Ovary (tissue), 7 donors: ENCODE measurements at regions not wholly inside any gene's neighbourhood (a gene's known extent, or its start where the extent isn't known, plus 50 kb on each side); places are given as distances from the start of the nearest gene placed in this dataset.

ENCODE experiments used
- DNase-seq, 5 donors: peaks; one replicate each; pipeline ENCODE4 v3.0.0-alpha.2; 2019 to 2020
- H3K27ac ChIP-seq, 2 donors: fragments of 200-600 bp; one replicate each; pipeline versions ENCODE4 v1.5.1 to v1.8.0; 2019 to 2022
- H3K27me3 ChIP-seq: fragments of 200-600 bp; one replicate; pipeline ENCODE4 v1.8.0; 2022
- H3K36me3 ChIP-seq: fragments of 200-600 bp; sonication (generic); one replicate; pipeline ENCODE4 v1.5.1; 2019
- H3K4me1 ChIP-seq: one replicate; pipeline ENCODE4 v1.8.1; 2013; ENCODE audit warnings: mild to moderate bottlenecking, moderate library complexity; ENCODE audit not compliant: insufficient read depth
- H3K4me3 ChIP-seq: fragments of 200-600 bp; sonication (generic); one replicate; pipeline ENCODE4 v1.5.1; 2017
- H3K9me3 ChIP-seq, 2 donors: fragments of 200-600 bp in 1 of 2; sonication (generic) in 1 of 2; one replicate each; pipeline versions ENCODE4 v1.5.1 to v1.8.1; 2013 to 2019; ENCODE audit warnings: mild to moderate bottlenecking in 1 of 2, moderate library complexity in 1 of 2
- CTCF ChIP-seq, 3 donors: fragments of 450-650 bp in 2 of 3; fragments of 200-600 bp in 1 of 3; IDR thresholded peaks; one replicate each; pipeline versions ENCODE4 v1.5.1 to v1.8.0; 2016 to 2022; ENCODE audit warnings: antibody characterized with exemption in 3 of 3, mild to moderate bottlenecking in 1 of 3
- EP300 ChIP-seq: sonication (generic); formaldehyde crosslinking; IDR thresholded peaks from one replicate; pipeline ENCODE4 v1.6.1; 2017; ENCODE audit warnings: antibody characterized with exemption
- POLR2A ChIP-seq: fragments of 450-650 bp; IDR thresholded peaks from one replicate; pipeline ENCODE4 v1.6.1; 2017; ENCODE audit warnings: antibody characterized with exemption, mild to moderate bottlenecking, moderate library complexity
- WGBS, 3 donors: extraction: QIAGEN DNeasy Blood & Tissue Kit in 1 of 3; methylation state at CpG; one replicate each; pipeline versions ENCODE4 v1.1.5 to v1.1.7; 2013 to 2017; 5-methylcytosine and 5-hydroxymethylcytosine counted together
- intact Hi-C, 4 donors: fragments of 100-400 bp; cut with DNase I; formaldehyde crosslinking; loops; one replicate each; pipeline versions ENCODE4 v1.11.0 to v1.15.1; 2022 to 2023
- donor health status: DM: no; HTN: no; CAD: no; lungs with moderate emphysema.
- donor health status: DM: no; HTN: no; CAD: no.
- donor health status: Bipolar disorder and iron deficiency.
- donor health status: DM: no; HTN: no; CAD: no.
- donor health status: DM: yes; HTN: yes; CAD: no.

- Histone ChIP-seq H3K27ac (no peak overlapping the region), H3K4me1 (no peaks in the 10 kb centered on the region), H3K4me3 (no peak overlapping the region), H3K9me3 (no peaks in the 10 kb centered on the region), H3K27me3 (no peaks in the 10 kb centered on the region), H3K36me3 (no peaks in the 10 kb centered on the region)
- DNase-seq, result no peak
- TF ChIP-seq EP300 (no peak), POLR2A (no peak), CTCF (IDR thresholded peaks at IDR 0.05) (no peak)
- intact Hi-C loops, result no loop called here
- 73% methylated on average over 2 of the region's 2 CpGs for WGBS, 3 donors
These were observed 827.0 kb downstream of the C12orf50 start for GRCh38 chr12:87202189-87202588.

- DNase-seq, result no peak
- Histone ChIP-seq H3K4me1 (no peaks in the 10 kb centered on the region), H3K4me3 (no peak overlapping the region), H3K9me3 (no peaks in the 10 kb centered on the region), H3K36me3 (no peaks in the 10 kb centered on the region), H3K27ac (no peak overlapping the region), H3K27me3 (no peaks in the 10 kb centered on the region)
- TF ChIP-seq CTCF (IDR thresholded peaks at IDR 0.05) (no peak), POLR2A (no peak), EP300 (no peak)
- intact Hi-C loops, result no loop called here
These were observed 827.6 kb downstream of the C12orf50 start for GRCh38 chr12:87201598-87201997.

- no peak for DNase-seq
- 89 to 94% (median 91%) methylated on average over 1 of the region's 1 CpG for WGBS, 3 donors
- Histone ChIP-seq H3K27ac (no peak overlapping the region), H3K27me3 (no peaks in the 10 kb centered on the region), H3K4me3 (no peak overlapping the region), H3K36me3 (no peaks in the 10 kb centered on the region), H3K4me1 (no peaks in the 10 kb centered on the region), H3K9me3 (no peaks in the 10 kb centered on the region)
- TF ChIP-seq CTCF (IDR thresholded peaks at IDR 0.05) (no peak), POLR2A (no peak), EP300 (no peak)
- intact Hi-C loops, result no loop called here
These were observed 828.8 kb downstream of the C12orf50 start for GRCh38 chr12:87200289-87200979.

- no peaks in the 10 kb centered on the region for H3K9me3 ChIP-seq
- no peak overlapping the region for H3K4me3 ChIP-seq
- intact Hi-C loops, result no loop called here
- no peaks in the 10 kb centered on the region for H3K27me3 ChIP-seq
- H3K4me1 ChIP-seq, result no peaks in the 10 kb centered on the region
- TF ChIP-seq CTCF (IDR thresholded peaks at IDR 0.05) (no peak), POLR2A (no peak), EP300 (no peak)
- H3K27ac ChIP-seq, result no peak overlapping the region
- 94 to 98% (median 96%) methylated on average over 1 of the region's 1 CpG for WGBS, 3 donors
- no peaks in the 10 kb centered on the region for H3K36me3 ChIP-seq
- no peak for DNase-seq
These were observed 831.0 kb downstream of the C12orf50 start for GRCh38 chr12:87198181-87198580.
